IMR-90 (cell line): ENCODE measurements at regions not wholly inside any gene's neighbourhood (a gene's known extent, or its start where the extent isn't known, plus 50 kb on each side); places are given as distances from the start of the nearest gene placed in this dataset.

Source experiments
- ATAC-seq: fragments of 200-7000 bp; cut with Tn5 transposase; 2 replicates; pipeline ENCODE4 v1.9.1; 2020; ENCODE audit warnings: low read depth, mild to moderate bottlenecking, moderate library complexity
- BruUV-seq: library from RNA; stranded (reverse); fragments of 400-500 nt; replicated peaks from 2 replicates; lab custom pipeline; 2021; lab: Mats Ljungman, UMichigan
- CTCF ChIA-PET: fragments of 300-600 bp; formaldehyde crosslinking; extraction: SDS; loops from one replicate; lab custom pipeline; 2021; ENCODE audit warnings: antibody characterized with exemption; lab: Yijun Ruan, JAX
- POLR2A ChIA-PET: fragments of 300-600 bp; sonication (Branson Sonifier 250); formaldehyde crosslinking; loops from one replicate; lab custom pipeline; 2022; ENCODE audit warnings: antibody characterized with exemption; ENCODE audit not compliant: unreplicated experiment; lab: Charles Lee
- DNase-seq: peaks from one replicate; pipeline ENCODE4 v3.0.0; 2013
- H2AFZ ChIP-seq: replicated peaks from 2 replicates; pipeline ENCODE3; 2013; ENCODE audit warnings: low read length, mild to moderate bottlenecking; ENCODE audit not compliant: poor library complexity
- H2AK5ac ChIP-seq: 2 replicates; pipeline ENCODE4 v1.6.1; 2013; ENCODE audit warnings: low read depth, low read length, inconsistent platforms
- H2AK9ac ChIP-seq: replicated peaks from 2 replicates; pipeline ENCODE3; 2013; ENCODE audit warnings: mild to moderate bottlenecking, low read depth, low read length, moderate library complexity; ENCODE audit not compliant: poor library complexity
- H2BK120ac ChIP-seq: 2 replicates; pipeline ENCODE4 v1.6.1; 2013; ENCODE audit warnings: low read depth, low read length, inconsistent platforms
- H2BK15ac ChIP-seq: 3 replicates; pipeline ENCODE4 v1.6.1; 2013; ENCODE audit warnings: low read depth, low read length, inconsistent platforms
- H2BK20ac ChIP-seq: 2 replicates; pipeline ENCODE4 v1.6.1; 2013; ENCODE audit warnings: low read depth, mild to moderate bottlenecking, inconsistent platforms, low read length, moderate library complexity
- H2BK5ac ChIP-seq: 2 replicates; pipeline ENCODE4 v1.6.1; 2013; ENCODE audit warnings: mild to moderate bottlenecking, low read depth, low read length, inconsistent platforms; ENCODE audit not compliant: poor library complexity, severe bottlenecking
- H3K14ac ChIP-seq: replicated peaks from 2 replicates; pipeline ENCODE4 v1.6.1; 2013; ENCODE audit warnings: low read depth, low read length, inconsistent platforms
- H3K18ac ChIP-seq: 2 replicates; pipeline ENCODE4 v1.6.1; 2013; ENCODE audit warnings: low read depth, low read length, control low read depth
- H3K23ac ChIP-seq: 2 replicates; pipeline ENCODE4 v1.6.1; 2013; ENCODE audit warnings: low read depth, low read length, inconsistent platforms
- H3K27ac ChIP-seq: 2 replicates; pipeline ENCODE4 v1.5.1; 2013; ENCODE audit warnings: mild to moderate bottlenecking, control low read depth, low read length; ENCODE audit not compliant: insufficient read depth
- H3K27me3 ChIP-seq: 2 replicates; pipeline ENCODE4 v1.6.1; 2013; ENCODE audit warnings: low read length; ENCODE audit not compliant: control insufficient read depth, insufficient read depth
- H3K36me3 ChIP-seq: 2 replicates; pipeline ENCODE4 v1.6.1; 2013; ENCODE audit warnings: low read length, mixed read lengths; ENCODE audit not compliant: control insufficient read depth, insufficient read depth
- H3K4ac ChIP-seq: 2 replicates; pipeline ENCODE4 v1.6.1; 2013; ENCODE audit warnings: low read depth, low read length, inconsistent platforms
- H3K4me1 ChIP-seq: 2 replicates; pipeline ENCODE4 v1.6.1; 2013; ENCODE audit warnings: low read length, mixed read lengths; ENCODE audit not compliant: control insufficient read depth, insufficient read depth
- H3K4me2 ChIP-seq: 2 replicates; pipeline ENCODE4 v1.6.1; 2013; ENCODE audit warnings: low read depth, mild to moderate bottlenecking, control low read depth, low read length, moderate library complexity
- H3K4me3 ChIP-seq: 2 replicates; pipeline ENCODE4 v1.5.1; 2013; ENCODE audit warnings: low read depth, mild to moderate bottlenecking, control low read depth, low read length, moderate library complexity; ENCODE audit not compliant: insufficient read depth
- H3K56ac ChIP-seq: 2 replicates; pipeline ENCODE4 v1.6.1; 2013; ENCODE audit warnings: low read length, inconsistent platforms; ENCODE audit not compliant: insufficient read depth; ENCODE audit errors: extremely low read depth
- H3K79me1 ChIP-seq, 2 experiments: 2 replicates each; pipeline ENCODE4 v1.6.1; 2013; ENCODE audit warnings: low read length in 2 of 2, inconsistent platforms in 1 of 2, low read depth in 1 of 2
- H3K9ac ChIP-seq: 2 replicates; pipeline ENCODE4 v1.6.1; 2013; ENCODE audit warnings: low read depth, low read length, control low read depth
- H3K9me1 ChIP-seq: 2 replicates; pipeline ENCODE4 v1.6.1; 2013; ENCODE audit warnings: low read length, inconsistent platforms; ENCODE audit not compliant: insufficient read depth
- H3K9me3 ChIP-seq: 2 replicates; pipeline ENCODE4 v1.6.1; 2013; ENCODE audit warnings: low read length; ENCODE audit not compliant: control insufficient read depth, insufficient read depth
- H4K20me1 ChIP-seq: 2 replicates; pipeline ENCODE4 v1.6.1; 2013; ENCODE audit warnings: low read length, inconsistent platforms; ENCODE audit not compliant: insufficient read depth
- H4K5ac ChIP-seq: 2 replicates; pipeline ENCODE4 v1.6.1; 2013; ENCODE audit warnings: mild to moderate bottlenecking, low read depth, low read length, control low read depth
- H4K8ac ChIP-seq, 2 experiments: 2 replicates each; pipeline ENCODE4 v1.6.1; 2013; ENCODE audit warnings: low read depth in 2 of 2, low read length in 2 of 2, control low read depth in 1 of 2, inconsistent platforms in 1 of 2
- H4K91ac ChIP-seq: 2 replicates; pipeline ENCODE4 v1.6.1; 2013; ENCODE audit warnings: low read depth, low read length, inconsistent platforms; ENCODE audit not compliant: insufficient read depth
- CTCF ChIP-seq: conservative IDR thresholded peaks from 2 replicates; pipeline ENCODE4 v1.5.1; 2012; ENCODE audit warnings: mild to moderate bottlenecking, low read depth, low read length, improper control_type of control experiment
- MAZ ChIP-seq: IDR thresholded peaks from 2 replicates; pipeline ENCODE4 v1.6.1; 2012; ENCODE audit warnings: low read depth, mild to moderate bottlenecking, low read length, improper control_type of control experiment, moderate library complexity, borderline replicate concordance
- POLR2A ChIP-seq: IDR thresholded peaks from 2 replicates; pipeline ENCODE4 v1.6.1; 2012; ENCODE audit warnings: mild to moderate bottlenecking, low read depth, low read length
- RAD21 ChIP-seq: IDR thresholded peaks from 2 replicates; pipeline ENCODE4 v1.6.1; 2012; ENCODE audit warnings: low read length, improper control_type of control experiment
- RCOR1 ChIP-seq: IDR thresholded peaks from 2 replicates; pipeline ENCODE4 v1.6.1; 2012; ENCODE audit warnings: mild to moderate bottlenecking, low read length, improper control_type of control experiment; ENCODE audit not compliant: insufficient replicate concordance
- WGBS, 2 experiments: methylation state at CpG; one replicate each; pipeline versions ENCODE4 v1.1.5 to v1.1.7; 2013; ENCODE audit warnings: missing lambda C conversion rate in 2 of 2; ENCODE audit not compliant: insufficient read length in 1 of 2; ENCODE audit errors: extremely low coverage in 2 of 2; 5-methylcytosine and 5-hydroxymethylcytosine counted together
- dilution Hi-C: fragments of 300-500 bp; cut with HindIII; formaldehyde crosslinking; loops from one replicate; pipeline ENCODE4 v1.14.3; 2018; ENCODE audit warnings: low sequenced_read_pairs; ENCODE audit not compliant: unreplicated experiment
- in situ Hi-C: fragments of 300-500 bp; cut with MboI; formaldehyde crosslinking; loops from 3 replicates; pipeline ENCODE4 v1.14.3; 2019; ENCODE audit warnings: low sequenced_read_pairs, inconsistent platforms, mixed read lengths
- intact Hi-C: fragments of 100-400 bp; cut with micrococcal nuclease; formaldehyde crosslinking; loops from 2 replicates; pipeline ENCODE4 v1.10.0; 2022

- Histone ChIP-seq H4K20me1 (no peaks in the 10 kb centered on the region), H3K9me3 (no peaks in the 10 kb centered on the region), H3K9me1 (no peaks in the 10 kb centered on the region), H3K4me1 (no peaks in the 10 kb centered on the region), H4K91ac (no peak overlapping the region), H3K4me3 (no peak overlapping the region), H3K23ac (no peak overlapping the region), H2AFZ (no peak overlapping the region), H3K36me3 (no peaks in the 10 kb centered on the region), H4K5ac (no peak overlapping the region), H3K4me2 (no peak overlapping the region), H3K18ac (no peak overlapping the region), H3K79me1 (no peaks in the 10 kb centered on the region), H3K14ac (no peak overlapping the region), H2AK5ac (no peak overlapping the region), H2BK15ac (no peak overlapping the region), H4K8ac (no peak overlapping the region), H2AK9ac (no peak overlapping the region), H3K4ac (no peak overlapping the region), H2BK5ac (no peak overlapping the region), H2BK20ac (no peak overlapping the region), H3K27me3 (no peaks in the 10 kb centered on the region), H2BK120ac (no peak overlapping the region), H3K56ac (no peak overlapping the region), H3K27ac (no peak overlapping the region), H3K9ac (no peak overlapping the region)
- ChIA-PET POLR2A (no interaction called here), CTCF (no interaction called here)
- in situ Hi-C loops = no loop called here
- dilution Hi-C loops = no loop called here
- ATAC-seq = no peak
- WGBS, 2 experiments = no CpG with 5 or more reads among the region's 11 CpGs
- no TSS peak for BruUV-seq
- no peak for DNase-seq
- TF ChIP-seq MAZ (no peak), RAD21 (no peak), CTCF (no peak), POLR2A (no peak), RCOR1 (no peak)
- intact Hi-C loops = no loop called here
These were observed 204.3 kb upstream of the GRIK3 start for GRCh38 chr1:37238364-37239224.
